Endodermal cell (in vitro differentiated cells): ENCODE measurements at regions not wholly inside any gene's neighbourhood (a gene's known extent, or its start where the extent isn't known, plus 50 kb on each side); places are given as distances from the start of the nearest gene placed in this dataset.
"Not testable (repeated sequence)": the region's sequence is repeated elsewhere in the genome, so short reads cannot be mapped to it uniquely, and the experiment has no call there.

Experiments used
- DNase-seq: peaks from one replicate; pipeline ENCODE4 v3.0.0-alpha.2; 2017
- H3K27ac ChIP-seq: 2 replicates; pipeline ENCODE4 v1.5.1; 2013; ENCODE audit warnings: mild to moderate bottlenecking, low read depth, low read length, moderate library complexity
- H3K27me3 ChIP-seq: 2 replicates; pipeline ENCODE4 v1.6.1; 2013; ENCODE audit warnings: mild to moderate bottlenecking, low read length, moderate library complexity; ENCODE audit not compliant: insufficient read depth, control insufficient read depth, poor library complexity, severe bottlenecking
- H3K36me3 ChIP-seq: 2 replicates; pipeline ENCODE4 v1.7.0; 2013; ENCODE audit warnings: mild to moderate bottlenecking, low read length, moderate library complexity; ENCODE audit not compliant: control insufficient read depth, insufficient read depth
- H3K4me1 ChIP-seq: one replicate; pipeline ENCODE4 v1.7.0; 2013; ENCODE audit warnings: low read length; ENCODE audit not compliant: control insufficient read depth, insufficient read depth
- H3K4me3 ChIP-seq: 2 replicates; pipeline ENCODE4 v1.5.1; 2013; ENCODE audit warnings: mild to moderate bottlenecking, low read length, moderate library complexity
- H3K9ac ChIP-seq: 2 replicates; pipeline ENCODE4 v1.6.1; 2013; ENCODE audit warnings: mild to moderate bottlenecking, low read length, moderate library complexity; ENCODE audit not compliant: poor library complexity, severe bottlenecking; ENCODE audit errors: extremely low read depth
- H3K9me3 ChIP-seq: 2 replicates; pipeline ENCODE4 v1.6.1; 2013; ENCODE audit warnings: mild to moderate bottlenecking, low read length, moderate library complexity; ENCODE audit not compliant: control insufficient read depth
- H3K27ac Mint-ChIP-seq: 2 replicates; pipeline ENCODE4 v1.8.0; 2020; ENCODE audit warnings: mixed read lengths
- H3K27me3 Mint-ChIP-seq: 2 replicates; pipeline ENCODE4 v1.8.0; 2021; ENCODE audit warnings: mild to moderate bottlenecking, mixed read lengths; ENCODE audit not compliant: insufficient read depth
- H3K36me3 Mint-ChIP-seq: 2 replicates; pipeline ENCODE4 v1.8.0; 2020; ENCODE audit warnings: low read depth, mixed read lengths
- H3K4me1 Mint-ChIP-seq: 2 replicates; pipeline ENCODE4 v1.8.0; 2020; ENCODE audit warnings: mixed read lengths
- H3K4me3 Mint-ChIP-seq: 2 replicates; pipeline ENCODE4 v1.8.0; 2020; ENCODE audit warnings: mild to moderate bottlenecking, moderate library complexity, mixed read lengths
- H3K9me3 Mint-ChIP-seq: 2 replicates; pipeline ENCODE4 v1.8.0; 2020; ENCODE audit warnings: mild to moderate bottlenecking, mixed read lengths
- WGBS, 2 experiments: methylation state at CpG; one replicate each; pipeline versions ENCODE4 v1.1.5 to v1.1.7; 2013; ENCODE audit warnings: missing lambda C conversion rate in 2 of 2, mixed read lengths in 1 of 2; ENCODE audit not compliant: insufficient coverage in 1 of 2, insufficient read length in 1 of 2; 5-methylcytosine and 5-hydroxymethylcytosine counted together
- TF ChIP-seq, protein P1 (sequence below): fragments of 200-600 bp; sonication (generic); conservative IDR thresholded peaks from 2 replicates; pipeline ENCODE4 v1.5.0; 2021; ENCODE audit warnings: antibody characterized with exemption, mild to moderate bottlenecking

DNA sequence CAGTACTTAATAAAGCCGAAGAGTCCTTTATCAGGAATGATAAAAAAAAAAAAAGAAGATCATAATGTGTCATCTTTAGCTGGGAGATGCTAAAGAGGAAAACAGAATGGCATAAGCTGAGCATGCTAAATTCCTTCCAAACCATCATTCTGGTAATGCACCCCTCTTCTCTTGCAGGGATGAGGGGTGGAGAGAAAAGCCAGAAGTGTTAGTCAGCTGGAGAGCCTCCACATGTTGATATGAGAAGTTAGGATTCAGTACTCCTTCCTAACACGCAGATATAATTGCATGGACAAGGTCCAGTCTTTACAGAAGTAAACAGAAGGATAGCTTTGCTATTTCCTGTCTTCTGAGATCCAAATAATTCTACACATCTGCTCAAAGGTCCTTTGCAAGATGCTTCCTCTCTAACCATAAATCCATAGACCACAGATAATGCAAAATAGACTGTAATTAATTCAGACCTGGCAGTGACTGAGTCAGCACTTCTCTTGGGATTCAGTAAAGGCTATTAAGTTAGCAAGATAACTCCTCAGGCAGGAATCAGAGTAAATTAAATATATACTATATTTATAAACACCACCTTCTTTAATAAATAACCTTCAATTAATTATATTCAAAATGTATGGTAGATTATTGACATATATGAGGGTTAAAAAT is 930.0 kb upstream of the KLHL29 start:
- no peak for DNase-seq
- no peak overlapping the region for H3K4me3 Mint-ChIP-seq
- peaks cover 7% of the 10 kb centered on the region for H3K4me1 ChIP-seq

DNA sequence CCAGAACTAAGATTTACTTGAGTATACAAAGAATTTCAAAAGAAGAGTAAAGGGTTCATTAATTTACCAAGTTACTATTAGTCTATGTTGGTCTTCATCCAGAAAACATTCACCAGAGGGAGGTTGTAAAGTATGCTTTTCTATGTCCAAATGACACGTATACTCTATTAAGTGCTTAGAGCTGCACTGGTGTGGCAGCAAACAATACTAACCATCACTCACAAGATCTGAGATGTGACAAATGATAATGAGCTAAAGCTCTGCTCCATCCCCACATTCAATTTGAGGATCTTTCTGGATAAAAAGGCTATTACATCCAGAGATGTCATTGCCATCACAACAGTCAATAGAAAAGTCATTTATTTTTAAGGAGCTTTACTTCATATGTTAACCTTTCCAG is 926.5 kb upstream of the KLHL29 start:
- no peak overlapping the region for H3K4me3 Mint-ChIP-seq
- H3K27me3 Mint-ChIP-seq, result no peaks in the 10 kb centered on the region
- no peaks in the 10 kb centered on the region for H3K36me3 Mint-ChIP-seq
- DNase-seq, result no peak
- H3K9me3 Mint-ChIP-seq, result no peaks in the 10 kb centered on the region
- Histone ChIP-seq H3K27me3 (no peaks in the 10 kb centered on the region), H3K36me3 (no peaks in the 10 kb centered on the region), H3K4me3 (no peak overlapping the region), H3K27ac (no peak overlapping the region), H3K9me3 (no peaks in the 10 kb centered on the region), H3K9ac (no peak overlapping the region), H3K4me1 (peaks cover 1% of the 10 kb centered on the region)
- WGBS, 2 experiments, result 80 to 91% methylated on average over 1 of the region's 1 CpG
- TF ChIP-seq, protein P1, sequence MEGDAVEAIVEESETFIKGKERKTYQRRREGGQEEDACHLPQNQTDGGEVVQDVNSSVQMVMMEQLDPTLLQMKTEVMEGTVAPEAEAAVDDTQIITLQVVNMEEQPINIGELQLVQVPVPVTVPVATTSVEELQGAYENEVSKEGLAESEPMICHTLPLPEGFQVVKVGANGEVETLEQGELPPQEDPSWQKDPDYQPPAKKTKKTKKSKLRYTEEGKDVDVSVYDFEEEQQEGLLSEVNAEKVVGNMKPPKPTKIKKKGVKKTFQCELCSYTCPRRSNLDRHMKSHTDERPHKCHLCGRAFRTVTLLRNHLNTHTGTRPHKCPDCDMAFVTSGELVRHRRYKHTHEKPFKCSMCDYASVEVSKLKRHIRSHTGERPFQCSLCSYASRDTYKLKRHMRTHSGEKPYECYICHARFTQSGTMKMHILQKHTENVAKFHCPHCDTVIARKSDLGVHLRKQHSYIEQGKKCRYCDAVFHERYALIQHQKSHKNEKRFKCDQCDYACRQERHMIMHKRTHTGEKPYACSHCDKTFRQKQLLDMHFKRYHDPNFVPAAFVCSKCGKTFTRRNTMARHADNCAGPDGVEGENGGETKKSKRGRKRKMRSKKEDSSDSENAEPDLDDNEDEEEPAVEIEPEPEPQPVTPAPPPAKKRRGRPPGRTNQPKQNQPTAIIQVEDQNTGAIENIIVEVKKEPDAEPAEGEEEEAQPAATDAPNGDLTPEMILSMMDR, result no peak
- H3K4me1 Mint-ChIP-seq, result peaks cover 19% of the 10 kb centered on the region
- H3K27ac Mint-ChIP-seq, result no peak overlapping the region

More for the DNA sequence above, 930.0 kb upstream of the KLHL29 start:
- TF ChIP-seq, protein P1, result no peak
- H3K27me3 Mint-ChIP-seq, result no peaks in the 10 kb centered on the region
- Histone ChIP-seq H3K36me3 (no peaks in the 10 kb centered on the region), H3K27me3 (no peaks in the 10 kb centered on the region), H3K9me3 (no peaks in the 10 kb centered on the region), H3K4me3 (no peak overlapping the region), H3K9ac (no peak overlapping the region), H3K27ac (no peak overlapping the region)
- peaks cover 8% of the 10 kb centered on the region for H3K4me1 Mint-ChIP-seq
- no peaks in the 10 kb centered on the region for H3K36me3 Mint-ChIP-seq
- WGBS, 2 experiments, result 90 to 100% methylated on average over 2 of the region's 2 CpGs
- H3K27ac Mint-ChIP-seq, result no peak overlapping the region
- no peaks in the 10 kb centered on the region for H3K9me3 Mint-ChIP-seq

DNA sequence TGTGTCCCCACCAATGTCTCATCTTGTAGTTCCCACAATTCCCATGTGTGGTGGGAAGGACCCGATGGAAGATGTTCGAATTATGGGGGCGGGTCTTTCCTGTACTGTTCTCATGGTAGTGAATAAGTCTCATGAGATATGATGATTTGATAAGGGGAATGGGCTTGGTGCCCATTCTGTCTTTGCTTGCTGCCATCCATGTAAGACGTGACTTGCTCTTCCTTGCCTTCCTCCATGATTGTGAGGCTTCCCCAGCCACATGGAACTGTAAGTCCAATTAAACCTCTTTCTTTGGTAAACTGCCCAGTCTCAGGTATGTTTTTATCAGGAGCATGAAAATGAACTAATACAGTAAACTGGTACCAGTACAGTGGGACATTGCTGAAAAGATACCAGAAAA is 909.9 kb upstream of the KLHL29 start:
- H3K27ac ChIP-seq, H3K4me1 ChIP-seq, H3K27me3 Mint-ChIP-seq, H3K27ac Mint-ChIP-seq, H3K4me1 Mint-ChIP-seq, DNase-seq, H3K27me3 ChIP-seq, H3K4me3 Mint-ChIP-seq, H3K4me3 ChIP-seq, H3K36me3 ChIP-seq, H3K9me3 ChIP-seq, H3K9ac ChIP-seq: not testable (repeated sequence)
- Mint-ChIP-seq H3K36me3 (peaks cover 12% of the 10 kb centered on the region), H3K9me3 (peaks cover 16% of the 10 kb centered on the region)
- WGBS, 2 experiments, result 95 to 100% methylated on average over 2 to 4 of the region's 4 CpGs

DNA sequence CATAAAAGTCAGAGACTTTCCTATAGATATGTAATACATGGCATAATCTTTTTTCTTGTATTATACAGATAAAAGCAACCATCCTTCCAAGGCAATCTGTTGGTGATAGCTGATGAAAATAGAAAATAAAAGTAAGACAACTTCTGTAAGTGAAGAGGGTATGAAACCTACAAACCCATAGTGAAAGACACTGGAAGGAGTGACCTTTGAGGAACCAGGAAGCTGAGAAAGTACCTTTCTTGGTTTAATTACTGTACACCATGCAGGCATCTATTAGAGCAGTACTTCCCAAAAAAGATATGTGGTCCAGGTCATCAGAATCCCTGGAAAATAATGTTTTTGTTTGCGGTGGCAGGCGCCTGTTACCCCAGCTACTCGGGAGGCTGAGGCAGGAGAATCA is 906.6 kb upstream of the KLHL29 start:
- peaks cover 16% of the 10 kb centered on the region for H3K9me3 Mint-ChIP-seq
- DNase-seq, result no peak
- no peaks in the 10 kb centered on the region for H3K27me3 ChIP-seq
- no peaks in the 10 kb centered on the region for H3K36me3 ChIP-seq
- H3K36me3 Mint-ChIP-seq, result peaks cover 12% of the 10 kb centered on the region
- H3K9ac ChIP-seq, result no peak overlapping the region
- peaks cover 6% of the 10 kb centered on the region for H3K4me1 Mint-ChIP-seq
- 91% methylated on average over 3 of the region's 3 CpGs; no CpG with 5 or more reads in 1 of the 2 experiments for WGBS, 2 experiments
- H3K27me3 Mint-ChIP-seq, result no peaks in the 10 kb centered on the region
- H3K27ac ChIP-seq, result no peak overlapping the region
- no peak overlapping the region for H3K4me3 Mint-ChIP-seq
- H3K4me1 ChIP-seq, result peaks cover 4% of the 10 kb centered on the region
- TF ChIP-seq, protein P1, result no peak
- H3K9me3 ChIP-seq, result peaks cover 8% of the 10 kb centered on the region
- no peak overlapping the region for H3K27ac Mint-ChIP-seq
- no peak overlapping the region for H3K4me3 ChIP-seq
